Activated naive CD4-positive, alpha-beta T cell treated with anti-CD3 and anti-CD28 coated beads, Interleukin-2, amount 50 U/mL, for 16 hours (primary cell): ENCODE measurements at regions not wholly inside any gene's neighbourhood (a gene's known extent, or its start where the extent isn't known, plus 50 kb on each side); places are given as distances from the start of the nearest gene placed in this dataset.
"Not testable (repeated sequence)": the region's sequence is repeated elsewhere in the genome, so short reads cannot be mapped to it uniquely, and the experiment has no call there.

Source experiments
- DNase-seq: peaks from one replicate; pipeline ENCODE4 v3.0.0-alpha.2; 2020

DNA sequence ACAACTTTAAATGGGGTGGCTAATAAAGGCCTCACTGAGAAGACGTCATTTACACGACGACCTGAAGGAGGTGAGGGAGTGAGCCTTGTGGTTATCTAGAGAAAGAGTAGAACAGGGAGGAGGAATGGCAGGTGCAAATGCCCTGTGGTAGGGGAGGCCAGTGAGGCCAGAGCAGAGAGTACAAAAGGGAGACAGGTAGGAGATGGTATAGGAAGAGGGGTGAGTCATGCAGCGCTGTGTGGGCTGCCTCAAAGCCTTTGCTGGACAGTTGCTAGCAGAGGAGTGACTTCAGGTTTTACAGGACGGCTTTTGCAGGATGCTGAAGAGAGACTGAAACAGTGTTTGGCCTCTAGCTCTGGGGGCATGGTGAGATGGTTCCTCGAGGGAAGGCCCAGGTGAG, 116.0 kb downstream of the IER5 start:
- no peak for DNase-seq

DNA sequence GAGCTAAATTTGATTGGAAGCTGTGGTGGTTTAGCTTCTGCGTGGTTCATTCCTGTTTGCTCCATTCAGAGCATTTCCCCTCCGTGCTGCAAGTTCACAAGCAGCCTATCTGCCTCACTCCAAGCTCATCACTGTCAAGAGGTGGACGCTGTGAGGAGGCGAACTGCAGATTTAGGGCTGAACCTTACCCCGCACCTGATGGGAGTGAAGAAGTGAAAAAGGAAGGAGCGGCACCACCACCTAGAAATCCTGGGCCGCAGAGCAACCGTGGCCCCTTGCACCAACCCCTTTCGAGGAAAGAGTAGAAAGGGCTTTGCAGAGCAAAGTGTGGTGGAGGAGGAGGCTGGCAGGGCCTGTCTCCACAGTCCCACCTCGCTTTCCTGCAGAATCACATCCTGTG, 117.4 kb downstream of the IER5 start:
- no peak for DNase-seq

DNA sequence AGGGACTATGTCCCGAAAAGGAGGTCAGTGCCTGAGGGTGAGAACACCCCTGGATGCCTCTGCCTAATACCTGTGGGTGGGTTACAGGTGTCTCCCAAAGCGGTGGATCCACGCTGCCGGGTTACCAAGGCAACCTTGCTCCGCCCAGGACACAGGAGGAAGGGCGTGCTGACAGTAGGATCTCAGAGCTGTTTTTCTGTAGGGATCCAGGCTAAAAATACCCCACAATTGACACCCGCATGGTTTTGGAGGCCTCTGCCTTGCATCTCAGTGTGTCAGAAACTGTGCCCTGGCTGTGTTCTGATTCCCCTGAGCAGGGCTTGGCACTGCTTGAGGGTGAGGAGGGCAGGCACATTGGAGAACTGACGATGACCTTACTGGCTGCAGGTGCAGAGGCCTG, 118.0 kb downstream of the IER5 start:
- DNase-seq, result no peak

DNA sequence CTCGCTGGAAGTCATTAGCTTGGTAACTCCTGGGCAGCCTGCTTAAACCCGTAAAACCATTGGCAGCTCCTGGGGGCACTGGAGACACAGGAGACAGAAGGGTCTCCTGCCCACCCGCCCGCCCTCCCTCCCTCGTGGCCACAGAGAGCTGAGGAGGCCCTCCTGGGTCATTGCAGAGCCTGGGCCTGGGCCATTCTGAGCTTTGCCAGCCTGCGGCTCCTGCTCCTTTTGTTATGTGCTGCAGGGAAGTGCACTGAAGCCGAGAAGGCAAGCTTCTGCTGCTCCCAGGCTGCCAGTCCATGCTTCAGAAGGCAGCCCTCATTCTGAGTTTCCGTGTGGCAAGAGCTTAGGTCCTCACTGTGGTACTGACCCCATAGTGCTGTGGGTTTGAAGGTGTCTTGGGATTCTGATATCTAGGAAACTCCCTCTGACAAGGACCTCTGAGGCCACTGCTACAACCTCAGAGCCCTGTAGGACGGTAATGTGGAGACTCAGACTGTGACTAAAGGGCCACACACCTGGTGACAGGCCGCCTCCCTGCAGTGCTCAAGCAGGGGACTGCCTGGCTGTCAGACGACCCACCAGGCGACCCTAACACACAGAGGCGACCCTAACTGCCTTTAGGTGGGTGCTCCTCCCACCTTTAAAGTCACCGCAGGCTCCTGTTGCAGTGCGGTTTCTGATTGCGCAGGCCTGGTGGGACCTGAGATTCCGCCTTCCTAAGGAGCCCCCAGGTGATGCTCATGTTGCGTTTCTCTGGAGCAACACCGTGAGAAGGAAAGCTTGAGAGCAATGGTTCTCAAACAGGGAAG, 118.7 kb downstream of the IER5 start:
- no peak for DNase-seq

DNA sequence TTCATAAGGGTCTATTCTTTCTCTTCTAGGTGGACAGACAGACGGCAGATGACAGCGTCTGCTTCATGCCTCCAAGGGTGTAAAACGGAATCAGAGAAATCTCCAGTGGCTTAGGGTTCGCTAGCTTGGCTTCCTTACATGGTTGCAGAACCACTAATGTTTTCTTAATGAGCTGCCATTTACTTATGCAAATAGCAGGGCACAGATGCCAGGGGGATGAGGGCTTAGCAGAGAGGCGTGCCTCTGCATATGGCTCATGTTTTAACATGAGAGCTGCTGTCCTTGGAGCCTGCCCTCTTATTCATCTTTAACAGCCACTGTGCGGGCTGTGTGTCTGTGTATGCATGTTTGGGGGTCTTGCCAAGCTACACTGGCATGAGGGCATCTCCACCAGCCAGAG, 119.6 kb downstream of the IER5 start:
- DNase-seq, result no peak

DNA sequence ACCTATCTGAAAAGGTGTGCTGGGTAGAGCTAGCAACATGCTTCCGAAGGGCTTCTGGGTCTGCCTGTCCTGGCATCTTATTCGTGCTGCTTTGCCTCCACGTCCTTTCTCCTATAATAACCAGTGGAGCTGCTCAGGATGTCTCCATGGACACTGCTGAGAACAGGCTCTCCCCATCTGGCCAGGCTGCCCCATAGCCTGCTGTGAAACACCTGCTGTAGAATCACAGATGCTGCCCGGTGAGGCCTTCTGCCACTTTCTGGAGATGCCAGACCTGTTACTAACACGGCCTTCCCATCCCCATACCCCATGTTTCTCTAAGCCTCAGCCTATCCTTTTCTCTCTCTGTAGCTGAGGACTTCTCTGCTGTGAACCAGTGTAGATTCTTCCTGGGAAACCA, 120.5 kb downstream of the IER5 start:
- DNase-seq, result no peak

DNA sequence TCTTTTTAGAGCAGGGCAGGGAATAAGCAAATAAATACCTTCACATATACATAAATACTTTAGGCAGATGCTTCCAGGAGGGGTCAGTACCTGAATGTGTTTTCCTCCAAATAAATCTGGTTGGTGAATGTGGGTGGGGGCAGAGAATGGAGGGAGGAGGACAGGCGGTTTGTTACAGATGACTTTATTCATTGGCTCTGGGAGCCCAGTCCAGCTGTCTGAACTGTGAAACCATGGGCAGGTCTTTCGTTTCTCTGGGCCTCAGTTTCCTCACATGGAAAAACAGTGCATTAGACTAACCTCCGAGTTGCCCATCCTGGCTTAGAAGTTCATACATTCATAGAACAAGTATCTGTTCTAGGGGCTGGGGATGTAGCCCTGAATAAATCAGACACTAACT, 124.6 kb downstream of the IER5 start:
- no peak for DNase-seq

DNA sequence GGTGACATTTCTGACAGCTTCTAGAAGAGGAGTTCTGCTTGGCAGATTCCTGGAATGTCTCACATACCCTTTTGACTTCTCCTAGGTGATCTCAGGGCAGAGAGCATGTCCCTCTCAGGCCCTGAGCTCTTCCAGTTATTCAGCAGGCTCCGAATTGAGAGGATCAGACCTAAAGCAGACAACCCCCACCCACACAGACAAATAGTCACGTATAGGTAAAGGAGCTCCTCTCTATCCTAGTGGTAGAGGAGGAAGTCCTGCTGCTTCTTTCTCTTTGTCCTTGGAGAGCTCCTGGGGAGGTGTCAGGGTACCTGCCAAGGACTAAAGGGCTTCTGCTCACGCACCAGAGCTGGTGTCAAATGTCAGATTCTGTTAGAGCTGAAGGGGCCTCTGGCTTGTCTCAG, 128.1 kb downstream of the IER5 start:
- no peak for DNase-seq

DNA sequence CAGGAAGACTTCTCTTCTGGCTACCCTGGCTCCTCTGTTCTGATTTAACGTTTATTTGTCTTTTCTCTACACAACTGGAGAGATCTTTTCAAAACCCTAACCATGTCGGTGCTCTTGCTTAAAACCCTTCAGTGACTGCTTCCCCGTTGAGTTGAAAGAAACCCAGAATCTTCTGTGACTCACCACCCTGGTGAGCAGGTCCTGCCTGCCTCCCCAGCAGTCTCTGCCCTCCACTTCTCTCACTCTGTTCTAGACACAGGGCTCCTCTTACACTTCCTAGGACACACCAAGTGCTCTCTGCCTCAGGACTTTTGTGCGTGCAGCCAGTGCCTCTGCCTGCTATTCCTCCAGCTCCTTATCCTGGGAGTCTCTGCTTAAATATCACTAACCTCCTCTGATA, 131.4 kb downstream of the IER5 start:
- no peak for DNase-seq

DNA sequence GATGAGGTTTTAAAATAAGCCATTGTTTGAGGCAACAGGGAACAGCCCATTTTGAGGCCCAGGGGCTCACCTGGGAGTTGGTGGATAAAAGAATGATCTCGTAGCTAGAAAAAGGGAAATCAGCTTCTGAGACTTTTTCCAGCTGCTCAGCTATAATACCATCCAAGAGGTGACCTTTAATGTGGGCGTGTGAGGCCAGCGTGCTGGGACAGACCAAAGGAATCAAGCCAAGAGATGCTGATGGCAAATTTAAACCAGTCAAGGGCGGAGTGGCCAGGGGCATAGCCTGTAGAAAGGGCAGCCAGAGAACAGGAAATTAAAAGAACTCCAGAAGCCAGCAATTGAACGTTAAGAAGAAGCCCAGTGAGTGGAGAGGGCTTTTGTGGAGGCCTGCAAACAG, 132.6 kb downstream of the IER5 start:
- no peak for DNase-seq

DNA sequence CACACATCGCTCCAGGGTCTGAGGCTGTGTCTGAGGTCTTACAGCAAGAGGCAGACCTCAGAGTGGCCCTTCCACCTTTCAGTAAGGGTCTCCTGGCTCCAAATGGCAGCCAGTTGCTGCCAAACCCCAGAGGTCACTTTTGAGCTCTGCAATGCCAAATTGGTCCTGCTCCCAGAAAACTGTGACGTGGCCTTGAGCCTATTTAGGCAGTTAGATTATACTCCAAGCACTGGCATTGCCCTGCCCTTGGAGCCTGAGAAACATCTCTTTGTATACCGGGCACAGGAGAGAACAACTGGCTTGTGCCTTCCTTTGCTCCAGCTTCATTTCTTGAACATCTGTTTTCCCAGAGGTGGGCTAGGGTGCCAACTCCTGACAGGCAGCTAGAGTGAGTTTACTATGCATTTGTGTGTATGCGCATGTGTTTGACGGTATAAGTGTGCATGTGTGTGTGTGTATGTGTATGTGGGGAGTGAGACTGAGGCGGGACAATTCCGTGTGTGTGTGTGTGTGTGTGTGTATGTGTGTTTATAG, 134.5 kb downstream of the IER5 start:
- DNase-seq, result no peak

DNA sequence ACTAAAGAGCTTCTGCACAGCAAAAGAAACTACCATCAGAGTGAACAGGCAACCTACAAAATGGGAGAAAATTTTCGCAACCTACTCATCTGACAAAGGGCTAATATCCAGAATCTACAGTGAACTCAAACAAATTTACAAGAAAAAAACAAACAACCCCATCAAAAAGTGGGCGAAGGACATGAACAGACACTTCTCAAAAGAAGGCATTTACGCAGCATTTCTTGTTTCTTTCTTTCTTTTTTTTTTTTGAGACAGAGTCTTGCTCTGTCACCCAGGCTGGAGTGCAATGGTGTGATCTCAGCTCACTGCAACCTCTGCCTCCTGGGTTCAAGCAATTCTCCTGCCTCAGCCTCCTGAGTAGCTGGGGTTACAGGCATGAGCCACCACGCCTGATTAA, 138.2 kb downstream of the IER5 start:
- DNase-seq, result not testable (repeated sequence)

DNA sequence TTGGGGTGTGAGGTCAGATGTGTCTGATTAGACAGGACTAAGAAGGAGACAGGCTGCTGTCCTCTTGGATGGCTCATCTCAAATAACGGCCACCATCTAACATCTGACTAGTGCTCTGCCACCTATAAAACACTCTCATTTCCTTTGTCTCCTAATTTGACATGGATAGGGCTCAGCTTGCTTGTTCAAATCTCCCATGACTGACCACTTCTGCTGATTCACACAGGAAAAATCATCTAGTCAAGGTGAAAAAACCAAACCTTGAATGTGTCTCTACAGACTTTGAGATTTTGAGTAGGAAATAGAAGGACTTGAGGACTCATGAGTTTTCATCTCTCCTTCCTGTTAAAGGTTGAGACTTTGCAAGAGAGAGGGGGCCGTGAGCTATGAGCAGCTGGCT, 150.6 kb downstream of the IER5 start:
- DNase-seq, result no peak

DNA sequence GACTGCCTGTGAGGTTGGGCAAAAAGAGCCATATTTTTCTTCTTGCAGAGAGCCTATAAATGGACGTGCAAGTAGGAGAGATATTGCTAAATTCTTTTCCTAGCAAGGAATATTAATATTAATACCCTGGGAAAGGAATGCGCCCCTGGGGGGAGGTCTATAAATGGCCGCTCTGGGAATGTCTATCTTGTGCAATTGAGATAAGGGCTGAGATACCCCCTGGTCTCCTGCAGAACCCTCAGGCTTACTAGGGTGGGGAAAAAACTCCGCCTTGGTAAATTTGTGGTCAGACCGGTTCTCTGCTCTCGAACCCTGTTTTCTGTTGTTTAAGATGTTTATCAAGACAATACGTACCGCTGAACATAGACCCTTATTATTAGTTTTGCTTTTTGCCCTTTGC, 157.8 kb downstream of the IER5 start:
- DNase-seq, result not testable (repeated sequence)

DNA sequence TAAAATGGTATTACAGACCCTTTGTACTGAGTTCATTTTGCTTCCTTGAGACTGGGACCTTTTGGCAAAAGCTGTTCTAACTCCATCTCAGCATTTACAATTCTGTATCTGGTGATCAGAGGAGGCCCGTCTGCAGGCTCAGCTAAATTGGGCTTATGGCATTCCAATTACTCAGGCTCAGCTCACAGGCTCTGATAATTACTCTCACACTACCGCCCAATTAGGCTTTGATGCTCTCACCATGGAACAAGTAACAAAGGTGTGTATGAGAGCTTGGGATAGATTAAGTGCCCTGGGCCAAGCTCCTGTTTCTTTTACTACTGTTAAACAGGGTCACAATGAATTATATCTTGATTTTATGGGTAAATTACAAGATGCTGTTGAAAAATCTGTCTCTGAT, 159.9 kb downstream of the IER5 start:
- not testable (repeated sequence) for DNase-seq

DNA sequence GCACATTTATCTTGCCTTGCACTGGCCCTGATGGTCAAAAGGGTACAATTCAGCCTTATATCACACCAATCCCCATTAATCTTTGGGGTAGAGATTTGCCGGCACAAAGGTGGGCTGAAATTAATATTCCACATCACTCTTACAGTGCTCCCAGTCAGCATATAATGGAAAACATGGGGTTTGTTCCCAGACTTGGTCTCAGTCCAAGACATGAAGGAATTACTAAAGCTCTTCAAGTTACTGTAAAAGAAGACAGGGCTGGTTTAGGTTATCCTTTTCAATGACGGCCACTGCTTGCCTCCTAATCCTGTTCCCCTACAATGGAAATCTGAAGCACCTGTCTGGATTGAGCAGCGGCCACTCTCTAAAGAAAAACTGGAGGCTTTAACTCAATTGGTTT, 160.7 kb downstream of the IER5 start:
- no peak for DNase-seq

DNA sequence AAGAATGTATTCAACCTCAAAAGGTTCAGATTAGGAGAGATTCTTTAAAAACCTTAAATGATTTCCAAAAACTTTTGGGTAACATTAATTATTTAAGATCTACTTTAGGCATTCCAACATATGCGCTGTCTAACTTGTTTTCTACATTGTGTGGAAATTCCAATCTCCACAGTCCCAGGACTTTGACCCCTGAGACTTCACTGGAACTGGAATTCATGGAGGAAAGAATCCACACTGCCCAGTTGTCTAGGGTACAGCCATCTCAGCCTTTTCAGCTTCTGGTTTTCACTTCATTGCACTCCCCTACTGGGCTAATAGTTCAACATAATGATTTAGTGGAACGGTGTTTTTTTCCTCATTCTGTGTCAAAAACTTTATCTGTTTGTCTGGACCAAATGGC, 161.5 kb downstream of the IER5 start:
- no peak for DNase-seq

DNA sequence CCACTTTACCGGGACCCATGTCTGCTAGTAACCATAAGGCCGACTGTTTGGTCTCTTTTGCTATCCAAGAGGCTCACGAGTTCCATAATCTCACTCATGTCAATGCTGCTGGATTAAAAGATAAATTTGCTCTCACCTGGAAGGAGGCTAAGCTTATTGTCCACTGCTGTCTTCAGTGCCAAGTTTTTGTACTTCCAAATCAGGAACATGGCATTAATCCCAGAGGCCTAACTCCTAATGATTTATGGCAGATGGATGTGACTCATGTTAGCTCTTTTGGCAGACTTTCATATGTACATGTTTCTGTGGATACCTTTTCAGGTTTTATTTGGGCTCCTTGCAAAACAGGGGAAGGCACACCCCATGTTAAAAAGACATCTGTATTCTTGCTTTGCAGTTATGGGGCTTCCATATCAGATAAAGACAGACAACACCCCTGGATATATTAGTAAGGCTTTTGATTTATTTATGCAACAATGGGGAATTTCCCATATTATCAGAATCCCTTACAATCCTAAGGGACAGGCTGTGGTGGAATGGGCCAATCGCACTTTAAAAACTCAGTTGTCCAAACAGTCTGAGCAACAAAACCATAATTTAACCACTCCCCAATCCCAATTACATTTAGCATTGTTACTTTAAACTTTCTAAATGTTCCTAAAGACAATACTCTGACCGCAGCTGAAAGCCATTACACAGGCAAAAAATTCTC, 162.7 kb downstream of the IER5 start:
- no peak for DNase-seq

DNA sequence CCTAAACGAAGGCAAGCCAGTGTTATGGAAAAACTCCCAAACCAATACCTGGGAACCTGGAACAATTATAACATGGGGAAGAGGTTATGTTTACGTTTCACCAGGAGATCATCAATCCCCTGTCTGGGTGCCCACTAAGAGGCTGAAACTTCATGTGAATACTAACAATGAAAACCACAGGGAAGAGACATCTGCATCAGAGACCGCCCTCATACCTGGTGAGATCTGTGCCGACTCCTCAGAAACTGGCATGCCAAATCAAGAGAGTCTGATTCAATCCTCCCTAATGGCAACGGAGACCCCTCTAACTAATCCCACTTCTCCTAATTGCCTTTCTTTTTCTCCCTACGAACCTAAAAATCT, 163.2 kb downstream of the IER5 start:
- no peak for DNase-seq

DNA sequence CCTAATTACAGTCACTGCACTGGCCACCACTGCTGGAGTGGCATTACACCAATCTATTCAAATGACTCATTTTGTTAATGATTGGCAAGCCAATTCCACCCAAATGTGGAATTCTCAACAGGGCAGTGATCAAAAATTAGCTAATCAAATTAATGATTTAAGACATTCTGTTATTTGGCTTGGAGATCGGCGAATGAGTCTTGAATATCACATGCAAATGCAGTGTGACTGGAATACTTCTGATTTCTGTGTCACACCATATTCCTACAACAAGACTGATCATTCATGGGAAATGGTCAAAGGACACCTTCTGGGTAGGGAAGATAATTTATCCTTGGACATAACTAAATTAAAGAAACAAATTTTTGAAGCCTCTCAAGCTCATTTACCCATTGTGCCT, 165.1 kb downstream of the IER5 start:
- not testable (repeated sequence) for DNase-seq

DNA sequence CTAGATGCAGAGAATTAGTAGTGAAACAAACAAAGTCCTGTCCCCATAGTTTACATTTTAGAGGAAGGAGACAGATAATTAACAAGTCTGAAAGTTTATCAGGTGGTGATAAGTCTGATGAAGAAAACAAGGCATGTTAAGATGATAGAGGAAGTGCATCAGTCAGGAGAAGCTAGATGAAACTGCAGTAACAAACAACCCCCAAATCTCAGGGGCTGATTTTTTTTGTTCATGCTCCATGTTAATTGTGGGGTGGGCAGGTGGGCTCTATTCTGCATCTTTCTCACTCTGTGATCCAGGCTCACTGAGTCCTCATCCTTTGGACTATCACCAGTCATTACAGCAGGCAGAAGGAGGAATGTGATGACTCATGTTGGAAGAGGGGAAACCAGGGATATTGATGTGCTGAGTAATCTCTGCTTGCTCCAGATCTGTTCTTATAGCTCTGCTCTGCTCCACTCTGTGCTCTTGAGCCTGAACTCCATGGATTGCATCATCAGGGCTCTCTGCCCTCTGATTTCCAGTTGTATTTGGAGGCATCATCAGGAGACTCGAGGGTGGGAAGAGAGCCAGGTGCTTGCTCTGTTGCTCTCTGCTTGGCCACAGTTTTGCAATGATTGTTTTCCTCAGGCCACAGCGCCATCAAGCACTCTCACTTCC, 166.9 kb downstream of the IER5 start:
- no peak for DNase-seq

DNA sequence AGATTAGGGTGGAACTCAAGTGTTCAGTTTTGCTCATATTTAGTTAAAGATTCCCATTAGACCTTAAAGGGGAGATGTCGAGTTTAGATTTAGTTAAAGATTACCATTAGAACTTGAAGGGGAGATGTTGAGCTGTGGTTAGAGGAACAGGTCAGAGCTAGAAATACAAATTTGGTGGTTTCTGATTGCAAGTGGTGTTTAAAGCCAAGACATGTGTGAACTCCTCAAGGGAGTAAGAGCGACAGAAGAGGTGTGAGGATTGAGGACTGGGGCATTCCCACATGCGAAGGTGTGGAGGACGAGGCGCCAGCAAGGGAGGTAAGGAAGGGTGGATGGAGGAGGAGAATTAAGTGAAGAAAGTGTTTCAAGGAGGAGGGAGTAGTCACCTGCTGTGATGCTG, 168.6 kb downstream of the IER5 start:
- DNase-seq, result no peak

DNA sequence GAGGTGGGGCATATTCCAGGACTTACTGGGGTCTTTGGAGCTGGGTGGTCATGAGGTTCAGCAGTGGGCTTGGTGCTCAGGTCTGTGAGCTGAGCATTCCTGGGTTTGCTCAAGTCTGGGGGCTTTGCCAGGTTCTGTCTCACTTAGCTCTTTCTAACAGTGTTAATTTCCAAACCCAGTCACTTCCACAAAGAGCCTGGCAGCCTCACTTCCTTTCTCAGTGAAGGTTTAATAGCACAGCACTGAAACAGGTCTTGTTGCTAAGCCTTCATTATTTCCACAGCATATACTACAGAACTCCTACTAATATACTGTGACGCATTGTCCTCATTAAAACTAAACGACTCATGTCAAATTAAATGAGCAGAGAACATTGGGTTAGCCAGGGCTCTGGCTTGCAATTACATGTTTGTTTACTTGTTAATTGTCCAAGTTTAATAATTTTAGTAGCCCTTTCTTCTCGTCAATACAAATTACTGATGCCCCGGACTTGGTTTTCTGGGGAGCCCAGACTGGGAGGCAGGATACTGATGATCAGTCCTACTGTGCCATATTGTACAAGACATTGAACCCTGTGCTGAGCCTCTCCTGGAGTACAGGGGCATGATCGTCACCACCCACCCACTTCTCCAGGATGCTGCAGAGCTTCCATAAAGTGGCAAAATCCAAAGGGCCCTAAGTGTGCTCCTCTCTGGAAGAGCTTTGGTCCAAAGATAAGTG, 170.7 kb downstream of the IER5 start:
- no peak for DNase-seq
